Testis (tissue), 2 donors: ENCODE measurements at regions not wholly inside any gene's neighbourhood (a gene's known extent, or its start where the extent isn't known, plus 50 kb on each side); places are given as distances from the start of the nearest gene placed in this dataset.
"Not testable (repeated sequence)": the region's sequence is repeated elsewhere in the genome, so short reads cannot be mapped to it uniquely, and the experiment has no call there.

Source experiments
- DNase-seq: peaks from one replicate; pipeline ENCODE4 v3.0.0-alpha.2; 2019
- H3K27ac ChIP-seq, 2 donors: fragments of 200-600 bp; sonication (generic); one replicate each; pipeline ENCODE4 v1.5.1; 2019
- H3K27me3 ChIP-seq: fragments of 200-600 bp; sonication (generic); one replicate; pipeline ENCODE4 v1.5.1; 2019
- H3K36me3 ChIP-seq: fragments of 200-600 bp; sonication (generic); one replicate; pipeline ENCODE4 v1.5.1; 2017; ENCODE audit warnings: low read depth; ENCODE audit errors: missing control alignments
- H3K4me1 ChIP-seq: fragments of 200-600 bp; sonication (generic); one replicate; pipeline ENCODE4 v1.5.1; 2019
- H3K4me3 ChIP-seq, 2 donors: fragments of 200-600 bp; sonication (generic); one replicate each; pipeline ENCODE4 v1.5.1; 2017 to 2019
- H3K9me3 ChIP-seq: fragments of 200-600 bp; sonication (generic); one replicate; pipeline ENCODE4 v1.5.1; 2017
- CTCF ChIP-seq, 3 experiments: fragments of 450-650 bp in 2 of 3; fragments of 200-600 bp in 1 of 3; sonication (generic) in 1 of 3; IDR thresholded peaks; one replicate each; pipeline ENCODE4 v1.5.1; 2016 to 2019; ENCODE audit warnings: antibody characterized with exemption in 3 of 3, mild to moderate bottlenecking in 2 of 3, moderate library complexity in 1 of 3
- POLR2A ChIP-seq: fragments of 450-650 bp; IDR thresholded peaks from one replicate; pipeline ENCODE4 v1.6.1; 2017; ENCODE audit warnings: antibody characterized with exemption, mild to moderate bottlenecking, moderate library complexity
- WGBS, 2 donors: methylation state at CpG; one replicate each; pipeline ENCODE4 v1.1.5; 2018; 5-methylcytosine and 5-hydroxymethylcytosine counted together
- intact Hi-C: fragments of 100-400 bp; cut with DNase I; formaldehyde crosslinking; loops from one replicate; pipeline ENCODE4 v1.15.1; 2023; ENCODE audit warnings: low total_unique reads

GRCh38 chr11:90700789-90701439, 478.1 kb upstream of the CHORDC1 start:
- H3K36me3 ChIP-seq, result no peaks in the 10 kb centered on the region
- no peak for TF ChIP-seq CTCF (IDR thresholded peaks at IDR 0.05)
- TF ChIP-seq POLR2A, result no peak
- WGBS, 2 donors, result 30 to 46% methylated on average over 4 of the region's 4 CpGs
- no peaks in the 10 kb centered on the region for H3K9me3 ChIP-seq
- no peak for DNase-seq
- intact Hi-C loops, result no loop called here
- H3K4me1 ChIP-seq, result no peaks in the 10 kb centered on the region
- no peak overlapping the region for H3K27ac ChIP-seq
- H3K4me3 ChIP-seq, result no peak overlapping the region
- no peaks in the 10 kb centered on the region for H3K27me3 ChIP-seq

GRCh38 chr11:90699791-90700400, 477.0 kb upstream of the CHORDC1 start:
- no peak for TF ChIP-seq CTCF (IDR thresholded peaks at IDR 0.05)
- TF ChIP-seq POLR2A, result no peak
- no peaks in the 10 kb centered on the region for H3K9me3 ChIP-seq
- WGBS, 2 donors, result 72 to 73% methylated on average over 2 of the region's 2 CpGs
- no peak overlapping the region for H3K27ac ChIP-seq
- no peak overlapping the region for H3K4me3 ChIP-seq
- H3K36me3 ChIP-seq, result no peaks in the 10 kb centered on the region
- H3K4me1 ChIP-seq, result no peaks in the 10 kb centered on the region
- intact Hi-C loops, result no loop called here
- H3K27me3 ChIP-seq, result no peaks in the 10 kb centered on the region
- DNase-seq, result no peak

GRCh38 chr11:90698238-90698637, 475.4 kb upstream of the CHORDC1 start:
- H3K27ac ChIP-seq, result no peak overlapping the region
- H3K4me1 ChIP-seq, result no peaks in the 10 kb centered on the region
- TF ChIP-seq POLR2A (no peak), CTCF (IDR thresholded peaks at IDR 0.05) (no peak)
- no peaks in the 10 kb centered on the region for H3K36me3 ChIP-seq
- DNase-seq, result no peak
- H3K27me3 ChIP-seq, result no peaks in the 10 kb centered on the region
- no peak overlapping the region for H3K4me3 ChIP-seq
- H3K9me3 ChIP-seq, result no peaks in the 10 kb centered on the region
- intact Hi-C loops, result no loop called here

GRCh38 chr11:90675496-90675895, 452.6 kb upstream of the CHORDC1 start:
- H3K4me1 ChIP-seq, H3K27me3 ChIP-seq, intact Hi-C loops, H3K36me3 ChIP-seq, DNase-seq, H3K27ac ChIP-seq, H3K4me3 ChIP-seq, H3K9me3 ChIP-seq: not testable (repeated sequence)
- WGBS, 2 donors, result 90 to 100% methylated on average over 1 of the region's 1 CpG

- Histone ChIP-seq H3K9me3 (no peaks in the 10 kb centered on the region), H3K4me1 (no peaks in the 10 kb centered on the region), H3K27ac (no peak overlapping the region), H3K36me3 (no peaks in the 10 kb centered on the region), H3K4me3 (no peak overlapping the region), H3K27me3 (no peaks in the 10 kb centered on the region)
- 81 to 100% methylated on average over 2 of the region's 2 CpGs for WGBS, 2 donors
- DNase-seq, result no peak
- intact Hi-C loops, result no loop called here
- TF ChIP-seq CTCF (IDR thresholded peaks at IDR 0.05), result no peak
- no peak for TF ChIP-seq POLR2A
Observed at GRCh38 chr11:90669094-90669493, 446.2 kb upstream of the CHORDC1 start.
